Limb (tissue), 2 donors: ENCODE measurements at regions not wholly inside any gene's neighbourhood (a gene's known extent, or its start where the extent isn't known, plus 50 kb on each side); places are given as distances from the start of the nearest gene placed in this dataset.
A peak's percentile ranks its signal among the peaks of the same experiment; 100 is the strongest.
"Not testable (repeated sequence)": the region's sequence is repeated elsewhere in the genome, so short reads cannot be mapped to it uniquely, and the experiment has no call there.

ENCODE experiments used
- DNase-seq, 2 donors: peaks; one replicate each; pipeline ENCODE4 v3.0.0-alpha.2; 2016; ENCODE audit errors: extremely low spot score in 2 of 2

DNA sequence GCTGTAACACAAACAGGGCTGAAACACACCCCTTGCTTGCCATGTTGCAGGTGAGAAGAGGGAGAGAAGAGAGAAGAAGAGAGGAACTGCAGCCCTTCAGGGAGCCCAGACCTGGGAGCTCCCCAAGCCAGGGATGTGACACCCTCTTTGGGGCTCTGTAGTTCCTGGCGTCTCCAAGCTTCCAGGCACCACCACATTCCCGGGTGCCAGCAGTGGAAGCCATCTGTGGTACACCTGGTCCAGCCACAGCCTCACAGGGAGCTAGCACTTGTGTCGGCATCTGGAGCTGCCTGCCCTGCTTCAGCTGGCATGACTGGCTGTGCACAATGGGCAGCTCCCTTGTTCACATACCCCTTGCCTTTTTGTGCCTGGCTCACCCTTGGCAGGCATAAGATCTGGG is 182.1 kb downstream of the DEPDC1B start:
- DNase-seq = no peak

- DNase-seq = no peak
Measured at GRCh38 chr5:60517094-60517694, 182.8 kb downstream of the DEPDC1B start.

- DNase-seq = no peak
Measured at GRCh38 chr5:60516688-60517087, 183.3 kb downstream of the DEPDC1B start.

- DNase-seq = no peak
Measured at GRCh38 chr5:60514152-60514551, 185.8 kb downstream of the DEPDC1B start.

GRCh38 chr5:60512117-60512516 is 187.8 kb downstream of the DEPDC1B start:
- DNase-seq = no peak

GRCh38 chr5:60510663-60511062 is 189.3 kb downstream of the DEPDC1B start:
- DNase-seq = no peak

DNA sequence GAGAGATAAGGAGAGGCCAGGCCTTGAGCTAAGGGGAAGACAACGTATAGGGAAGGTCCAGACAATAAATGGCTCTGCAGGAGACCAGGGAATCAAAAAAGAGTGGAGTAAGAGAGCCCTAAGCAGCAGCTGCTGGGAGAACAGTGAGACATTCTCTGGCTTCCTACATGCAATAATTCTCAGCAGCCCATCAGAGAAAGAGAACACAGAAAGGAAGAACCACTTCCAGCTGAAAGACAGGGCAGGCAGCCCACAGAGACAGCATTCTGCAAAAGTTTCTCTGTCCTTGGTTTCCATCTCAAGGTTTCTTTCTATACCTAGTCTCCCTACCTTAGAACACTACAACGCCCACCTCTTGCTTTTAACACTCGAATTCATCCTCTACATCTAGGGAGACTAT is 189.9 kb downstream of the DEPDC1B start:
- DNase-seq = no peak

GRCh38 chr5:60509519-60509918 is 190.4 kb downstream of the DEPDC1B start:
- DNase-seq = no peak

GRCh38 chr5:60507687-60508086 is 192.3 kb downstream of the DEPDC1B start:
- peak in 1 of 2 donors; percentile 63 for DNase-seq

GRCh38 chr5:60505373-60506171 is 194.4 kb downstream of the DEPDC1B start:
- no peak for DNase-seq

DNA sequence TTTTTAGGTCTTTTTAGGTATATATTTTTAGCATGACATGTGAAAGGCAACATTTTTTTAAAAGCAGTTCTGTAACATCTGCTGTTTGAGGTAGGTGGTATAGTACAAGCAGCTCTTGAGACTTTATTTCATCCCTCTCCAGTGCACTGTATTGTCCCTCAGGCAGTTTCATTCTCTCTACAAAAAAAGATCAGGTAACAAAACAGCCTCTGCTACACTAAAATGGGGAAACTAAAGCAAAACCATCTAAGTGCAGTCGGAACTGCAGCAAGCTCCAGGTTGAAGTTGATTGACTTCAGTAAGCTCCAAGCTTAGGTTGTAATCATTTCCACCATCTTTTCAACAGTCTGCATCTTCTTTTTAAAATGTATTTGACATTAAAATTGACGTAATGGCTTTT is 195.6 kb downstream of the DEPDC1B start:
- DNase-seq = no peak

GRCh38 chr5:60503771-60504170 is 196.2 kb downstream of the DEPDC1B start:
- no peak for DNase-seq

DNA sequence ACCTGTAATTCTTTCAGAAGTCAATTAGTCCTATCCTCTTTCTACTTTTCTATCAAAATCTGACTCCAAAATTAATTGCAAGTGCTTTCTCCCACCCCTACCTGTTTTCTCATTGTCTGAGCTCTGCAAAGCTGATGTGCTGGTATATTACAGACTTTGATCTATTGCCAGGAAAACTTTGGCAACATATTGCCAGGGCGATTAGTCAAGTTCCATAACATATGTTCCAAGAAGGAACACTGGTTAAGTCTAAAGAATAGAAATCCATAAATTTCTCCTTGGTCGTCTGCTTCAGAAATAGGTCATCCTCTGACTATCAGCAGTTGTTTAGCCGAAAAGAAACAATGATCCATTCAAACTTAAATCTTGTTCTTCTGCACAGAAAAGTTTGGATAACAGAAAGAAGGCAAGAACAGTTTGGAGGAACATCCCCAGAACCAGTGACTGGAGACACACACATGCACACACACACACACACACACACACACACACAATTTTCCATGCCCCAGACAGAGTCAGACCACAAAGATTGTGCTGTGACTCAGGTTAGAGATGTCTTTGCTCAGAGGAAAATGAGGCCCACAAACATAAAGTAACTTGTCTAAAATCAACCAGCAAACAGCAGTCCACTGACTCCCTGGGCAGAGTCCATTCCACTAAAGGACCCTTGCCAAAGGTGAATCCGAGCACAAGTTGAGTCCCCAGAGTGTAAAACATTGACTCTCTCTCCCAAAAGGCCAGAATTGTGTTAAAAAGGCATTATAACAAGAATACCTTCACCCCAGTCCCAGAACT is 202.1 kb downstream of the DEPDC1B start:
- no peak for DNase-seq

DNA sequence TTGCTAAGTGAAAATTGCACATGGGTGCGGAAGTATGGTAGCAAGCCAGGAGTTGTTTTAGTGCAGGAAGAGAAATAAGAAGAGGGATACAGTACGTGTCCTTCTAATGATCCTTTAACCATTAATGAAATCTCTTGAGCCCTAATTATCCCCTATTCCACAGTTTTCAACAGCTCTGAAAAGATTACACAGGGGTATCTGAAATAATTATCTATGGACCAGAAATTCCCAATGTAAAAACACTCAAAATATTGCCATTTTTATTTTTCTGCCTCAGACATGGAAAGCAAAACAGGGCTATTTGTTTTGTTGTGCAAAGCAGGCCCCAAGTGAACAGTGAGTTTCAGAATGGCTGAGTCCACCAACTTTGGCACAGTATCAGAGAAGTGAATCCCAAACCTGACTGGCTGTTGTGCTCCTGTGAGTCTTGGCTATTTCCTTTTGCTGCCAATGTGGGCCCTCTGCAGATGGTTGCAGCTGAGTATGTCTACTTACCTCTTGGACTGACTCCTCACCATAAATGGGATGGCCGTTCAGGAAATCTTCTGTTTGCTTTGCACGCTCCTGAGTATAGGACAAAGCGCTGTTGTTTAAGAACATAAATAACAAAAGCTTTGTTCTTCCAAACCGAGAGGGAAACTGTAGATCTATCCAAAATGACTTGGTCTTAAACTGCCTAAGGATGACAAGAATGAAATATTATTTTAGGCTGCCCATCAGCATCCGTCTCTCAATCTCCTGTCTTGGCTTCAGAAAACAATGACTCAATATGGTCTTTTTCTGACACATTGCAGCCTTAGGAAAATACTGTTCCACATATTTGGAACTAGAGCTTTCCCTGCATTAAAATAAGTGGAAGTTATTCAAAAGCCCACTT is 204.1 kb downstream of the DEPDC1B start:
- no peak for DNase-seq

GRCh38 chr5:60494635-60495034 is 205.3 kb downstream of the DEPDC1B start:
- DNase-seq = no peak

- no peak for DNase-seq
Measured at GRCh38 chr5:60494144-60494543, 205.8 kb downstream of the DEPDC1B start.

DNA sequence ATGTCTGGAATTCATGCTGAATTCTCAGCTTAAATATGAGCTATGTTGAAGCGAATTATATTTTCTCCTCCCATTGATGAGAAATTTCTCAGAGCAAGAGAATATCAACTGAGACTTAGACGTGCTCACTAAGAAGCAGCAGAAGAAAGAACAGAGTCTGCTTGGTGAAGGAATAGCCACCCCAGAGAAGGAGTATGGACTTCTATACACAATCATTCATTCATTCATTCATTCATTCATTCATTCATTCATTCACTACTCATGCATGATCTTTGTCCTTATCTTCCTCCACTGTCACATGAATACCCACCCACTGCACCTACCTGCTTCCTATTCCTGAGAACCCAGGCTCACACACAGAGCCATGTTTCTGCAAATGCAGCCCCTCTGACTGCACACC is 206.6 kb downstream of the DEPDC1B start:
- no peak for DNase-seq

GRCh38 chr5:60492958-60493357 is 207.0 kb downstream of the DEPDC1B start:
- DNase-seq = no peak

DNA sequence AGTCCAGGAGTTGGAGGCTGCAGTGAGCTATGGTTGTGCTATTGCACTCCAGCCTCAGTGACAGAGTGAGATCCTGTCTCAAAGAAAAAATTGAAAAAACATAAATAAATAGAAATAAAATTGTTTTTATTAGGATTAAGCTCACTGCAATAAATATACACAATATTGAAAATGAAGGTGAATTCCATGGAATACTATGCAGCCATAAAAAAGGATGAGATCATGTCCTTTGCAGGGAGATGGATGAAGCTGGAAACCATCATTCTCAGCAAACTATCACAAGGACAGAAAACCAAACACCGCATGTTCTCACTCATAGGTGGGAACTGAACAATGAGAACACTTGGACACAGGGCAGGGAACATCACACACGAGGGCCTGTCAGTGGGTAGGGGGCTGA is 207.6 kb downstream of the DEPDC1B start:
- DNase-seq = not testable (repeated sequence)

- no peak for DNase-seq
Measured at GRCh38 chr5:60490597-60491166, 209.3 kb downstream of the DEPDC1B start.

GRCh38 chr5:60489856-60490255 is 210.1 kb downstream of the DEPDC1B start:
- no peak for DNase-seq
